ENCODE measurements at regions not wholly inside any gene's neighbourhood (a gene's known extent, or its start where the extent isn't known, plus 50 kb on each side); places are given as distances from the start of the nearest gene placed in this dataset.

DNA sequence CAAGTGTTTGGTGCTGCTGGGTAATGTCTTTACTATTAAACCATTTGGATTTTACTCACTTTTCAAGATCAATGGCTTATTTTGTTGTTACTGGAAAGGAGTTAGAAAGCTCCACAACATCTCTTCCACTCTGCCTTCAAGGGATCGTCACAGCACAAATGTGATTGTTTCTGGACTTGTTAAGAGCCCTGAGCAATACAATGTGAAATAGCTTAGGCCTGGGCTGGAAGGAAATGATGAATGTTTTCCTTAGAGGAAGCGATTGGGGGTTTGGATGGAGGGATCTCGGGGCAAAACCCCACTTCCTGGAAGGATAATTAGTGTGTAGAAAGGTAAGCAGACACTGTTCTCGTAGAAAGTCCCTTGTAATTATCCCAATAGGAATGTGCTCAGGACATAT lies 59.3 kb upstream of the MYO10 start:
- TF ChIP-seq, protein P1, sequence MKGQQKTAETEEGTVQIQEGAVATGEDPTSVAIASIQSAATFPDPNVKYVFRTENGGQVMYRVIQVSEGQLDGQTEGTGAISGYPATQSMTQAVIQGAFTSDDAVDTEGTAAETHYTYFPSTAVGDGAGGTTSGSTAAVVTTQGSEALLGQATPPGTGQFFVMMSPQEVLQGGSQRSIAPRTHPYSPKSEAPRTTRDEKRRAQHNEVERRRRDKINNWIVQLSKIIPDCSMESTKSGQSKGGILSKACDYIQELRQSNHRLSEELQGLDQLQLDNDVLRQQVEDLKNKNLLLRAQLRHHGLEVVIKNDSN (IDR thresholded peaks at IDR 0.05; ENCODE audit: borderline replicate concordance, low read depth) = no peak
- no peak for TF ChIP-seq EZH2phosphoT487 (IDR thresholded peaks at IDR 0.05; ENCODE audit: borderline replicate concordance, low read depth)
- no peak for TF ChIP-seq POLR2AphosphoS5 (IDR thresholded peaks at IDR 0.05; ENCODE audit: low read depth, low read length)
- TF ChIP-seq, protein P2, sequence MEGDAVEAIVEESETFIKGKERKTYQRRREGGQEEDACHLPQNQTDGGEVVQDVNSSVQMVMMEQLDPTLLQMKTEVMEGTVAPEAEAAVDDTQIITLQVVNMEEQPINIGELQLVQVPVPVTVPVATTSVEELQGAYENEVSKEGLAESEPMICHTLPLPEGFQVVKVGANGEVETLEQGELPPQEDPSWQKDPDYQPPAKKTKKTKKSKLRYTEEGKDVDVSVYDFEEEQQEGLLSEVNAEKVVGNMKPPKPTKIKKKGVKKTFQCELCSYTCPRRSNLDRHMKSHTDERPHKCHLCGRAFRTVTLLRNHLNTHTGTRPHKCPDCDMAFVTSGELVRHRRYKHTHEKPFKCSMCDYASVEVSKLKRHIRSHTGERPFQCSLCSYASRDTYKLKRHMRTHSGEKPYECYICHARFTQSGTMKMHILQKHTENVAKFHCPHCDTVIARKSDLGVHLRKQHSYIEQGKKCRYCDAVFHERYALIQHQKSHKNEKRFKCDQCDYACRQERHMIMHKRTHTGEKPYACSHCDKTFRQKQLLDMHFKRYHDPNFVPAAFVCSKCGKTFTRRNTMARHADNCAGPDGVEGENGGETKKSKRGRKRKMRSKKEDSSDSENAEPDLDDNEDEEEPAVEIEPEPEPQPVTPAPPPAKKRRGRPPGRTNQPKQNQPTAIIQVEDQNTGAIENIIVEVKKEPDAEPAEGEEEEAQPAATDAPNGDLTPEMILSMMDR (IDR thresholded peaks at IDR 0.05) = no peak

Data from SK-N-SH (cell line).